ENCODE measurements at regions not wholly inside any gene's neighbourhood (a gene's known extent, or its start where the extent isn't known, plus 50 kb on each side); places are given as distances from the start of the nearest gene placed in this dataset.
"Not testable (repeated sequence)": the region's sequence is repeated elsewhere in the genome, so short reads cannot be mapped to it uniquely, and the experiment has no call there.

GRCh38 chr13:88718781-88719180 is 1047.6 kb downstream of the SLITRK5 start:
- H3K9me3 ChIP-seq, result no peaks in the 10 kb centered on the region
- 85 to 87% methylated on average over 1 of the region's 1 CpG for WGBS, 2 donors

GRCh38 chr13:88726075-88726474 is 1054.9 kb downstream of the SLITRK5 start:
- intact Hi-C loops (cut with DNase I), result no loop called here
- DNase-seq, result no peak
- TF ChIP-seq CTCF (IDR thresholded peaks at IDR 0.05), result no peak
- no peak for TF ChIP-seq POLR2A (IDR thresholded peaks at IDR 0.05)
- H3K9me3 ChIP-seq, result no peaks in the 10 kb centered on the region
- H3K27me3 ChIP-seq, result no peaks in the 10 kb centered on the region
- no peaks in the 10 kb centered on the region for H3K4me1 ChIP-seq
- WGBS, 2 donors, result 93% methylated on average over 3 of the region's 3 CpGs; no CpG with 5 or more reads in 1 of the 2 donors
- H3K27ac ChIP-seq, result no peak overlapping the region
- H3K36me3 ChIP-seq, result no peaks in the 10 kb centered on the region
- no peak overlapping the region for H3K4me3 ChIP-seq (replicated peaks in 1 of 3)

More at GRCh38 chr13:88718781-88719180, 1047.6 kb downstream of the SLITRK5 start:
- DNase-seq, result no peak
- H3K27ac ChIP-seq, result no peak overlapping the region
- no peaks in the 10 kb centered on the region for H3K4me1 ChIP-seq
- no peak overlapping the region for H3K4me3 ChIP-seq (replicated peaks in 1 of 3)
- no peaks in the 10 kb centered on the region for H3K27me3 ChIP-seq
- no peak for TF ChIP-seq CTCF (IDR thresholded peaks at IDR 0.05)
- no peak for TF ChIP-seq POLR2A (IDR thresholded peaks at IDR 0.05)
- intact Hi-C loops (cut with DNase I), result no loop called here
- no peaks in the 10 kb centered on the region for H3K36me3 ChIP-seq

GRCh38 chr13:88727236-88727635 is 1056.1 kb downstream of the SLITRK5 start:
- H3K36me3 ChIP-seq; H3K4me3 ChIP-seq (replicated peaks in 1 of 3); intact Hi-C loops (cut with DNase I); H3K9me3 ChIP-seq; DNase-seq; H3K27me3 ChIP-seq; H3K4me1 ChIP-seq; H3K27ac ChIP-seq: not testable (repeated sequence)
- 87% methylated on average over 7 of the region's 7 CpGs for WGBS, 2 donors

GRCh38 chr13:88729605-88730004 is 1058.4 kb downstream of the SLITRK5 start:
- DNase-seq, result no peak
- no peak overlapping the region for H3K4me3 ChIP-seq (replicated peaks in 1 of 3)
- TF ChIP-seq POLR2A (IDR thresholded peaks at IDR 0.05), result no peak
- no peak for TF ChIP-seq CTCF (IDR thresholded peaks at IDR 0.05)
- H3K4me1 ChIP-seq, result no peaks in the 10 kb centered on the region
- WGBS, 2 donors, result 85 to 91% methylated on average over 3 of the region's 3 CpGs
- H3K27me3 ChIP-seq, result no peaks in the 10 kb centered on the region
- H3K9me3 ChIP-seq, result no peaks in the 10 kb centered on the region
- H3K36me3 ChIP-seq, result no peaks in the 10 kb centered on the region
- H3K27ac ChIP-seq, result no peak overlapping the region
- intact Hi-C loops (cut with DNase I), result no loop called here

GRCh38 chr13:88736026-88736425 is 1064.9 kb downstream of the SLITRK5 start:
- H3K4me1 ChIP-seq, result no peaks in the 10 kb centered on the region
- H3K27ac ChIP-seq, result no peak overlapping the region
- no peak overlapping the region for H3K4me3 ChIP-seq (replicated peaks in 1 of 3)
- no peak for TF ChIP-seq POLR2A (IDR thresholded peaks at IDR 0.05)
- no peak for TF ChIP-seq CTCF (IDR thresholded peaks at IDR 0.05)
- no peaks in the 10 kb centered on the region for H3K36me3 ChIP-seq
- intact Hi-C loops (cut with DNase I), result no loop called here
- H3K27me3 ChIP-seq, result no peaks in the 10 kb centered on the region
- no peaks in the 10 kb centered on the region for H3K9me3 ChIP-seq
- DNase-seq, result no peak
- WGBS, 2 donors, result 82 to 89% methylated on average over 2 of the region's 2 CpGs

GRCh38 chr13:88739195-88739594 is 1068.0 kb downstream of the SLITRK5 start:
- DNase-seq, result no peak
- Histone ChIP-seq H3K4me1 (no peaks in the 10 kb centered on the region), H3K36me3 (no peaks in the 10 kb centered on the region), H3K9me3 (no peaks in the 10 kb centered on the region), H3K27ac (no peak overlapping the region), H3K27me3 (no peaks in the 10 kb centered on the region), H3K4me3 (replicated peaks in 1 of 3) (no peak overlapping the region)
- WGBS, 2 donors, result 89 to 92% methylated on average over 4 of the region's 4 CpGs
- intact Hi-C loops (cut with DNase I), result no loop called here
- no peak for TF ChIP-seq CTCF (IDR thresholded peaks at IDR 0.05)
- no peak for TF ChIP-seq POLR2A (IDR thresholded peaks at IDR 0.05)

Measured in thyroid gland (tissue), 4 donors.